ENCODE measurements at regions not wholly inside any gene's neighbourhood (a gene's known extent, or its start where the extent isn't known, plus 50 kb on each side); places are given as distances from the start of the nearest gene placed in this dataset.

GRCh38 chr18:25873833-25874232, 216.6 kb downstream of the SS18 start:
- no peak for DNase-seq (ENCODE audit: low spot score)

- DNase-seq (ENCODE audit: low spot score) = no peak
Observed at GRCh38 chr18:25866331-25866730, 224.1 kb downstream of the SS18 start.

- no peak for DNase-seq (ENCODE audit: low spot score)
Observed at GRCh38 chr18:25862881-25863600, 227.4 kb downstream of the SS18 start.

GRCh38 chr18:25853691-25854433, 236.6 kb downstream of the SS18 start:
- no peak for DNase-seq (ENCODE audit: low spot score)

- no peak for DNase-seq (ENCODE audit: low spot score)
Observed at GRCh38 chr18:25843791-25844190, 246.6 kb downstream of the SS18 start.

- no peak for DNase-seq (ENCODE audit: low spot score)
Observed at GRCh38 chr18:25842665-25843064, 247.7 kb downstream of the SS18 start.

- no peak for DNase-seq (ENCODE audit: low spot score)
Observed at GRCh38 chr18:25834061-25834460, 256.4 kb downstream of the SS18 start.

GRCh38 chr18:25832001-25832604, 258.3 kb downstream of the SS18 start:
- DNase-seq (ENCODE audit: low spot score) = peak; percentile 49

GRCh38 chr18:25831301-25831701, 259.1 kb downstream of the SS18 start:
- DNase-seq (ENCODE audit: low spot score) = peak; percentile 5

- DNase-seq (ENCODE audit: low spot score) = peak; percentile 57
Observed at GRCh38 chr18:25830787-25831186, 259.6 kb downstream of the SS18 start.

- no peak for DNase-seq (ENCODE audit: low spot score)
Observed at GRCh38 chr18:25827961-25828561, 262.4 kb downstream of the SS18 start.

GRCh38 chr18:25827228-25827627, 263.2 kb downstream of the SS18 start:
- DNase-seq (ENCODE audit: low spot score) = no peak

GRCh38 chr18:25826823-25827222, 263.6 kb downstream of the SS18 start:
- no peak for DNase-seq (ENCODE audit: low spot score)

- DNase-seq (ENCODE audit: low spot score) = no peak
Observed at GRCh38 chr18:25825979-25826776, 264.2 kb downstream of the SS18 start.

GRCh38 chr18:25825056-25825455, 265.4 kb downstream of the SS18 start:
- DNase-seq (ENCODE audit: low spot score) = no peak

- DNase-seq (ENCODE audit: low spot score) = no peak
Observed at GRCh38 chr18:25819746-25820363, 270.6 kb downstream of the SS18 start.

GRCh38 chr18:25818505-25818904, 271.9 kb downstream of the SS18 start:
- DNase-seq (ENCODE audit: low spot score) = no peak

- DNase-seq (ENCODE audit: low spot score) = no peak
Observed at GRCh38 chr18:25817546-25818237, 272.7 kb downstream of the SS18 start.

GRCh38 chr18:25815659-25816058, 274.8 kb downstream of the SS18 start:
- no peak for DNase-seq (ENCODE audit: low spot score)

GRCh38 chr18:25814841-25815458, 275.5 kb downstream of the SS18 start:
- no peak for DNase-seq (ENCODE audit: low spot score)
